ENCODE measurements at regions not wholly inside any gene's neighbourhood (a gene's known extent, or its start where the extent isn't known, plus 50 kb on each side); places are given as distances from the start of the nearest gene placed in this dataset.

DNA sequence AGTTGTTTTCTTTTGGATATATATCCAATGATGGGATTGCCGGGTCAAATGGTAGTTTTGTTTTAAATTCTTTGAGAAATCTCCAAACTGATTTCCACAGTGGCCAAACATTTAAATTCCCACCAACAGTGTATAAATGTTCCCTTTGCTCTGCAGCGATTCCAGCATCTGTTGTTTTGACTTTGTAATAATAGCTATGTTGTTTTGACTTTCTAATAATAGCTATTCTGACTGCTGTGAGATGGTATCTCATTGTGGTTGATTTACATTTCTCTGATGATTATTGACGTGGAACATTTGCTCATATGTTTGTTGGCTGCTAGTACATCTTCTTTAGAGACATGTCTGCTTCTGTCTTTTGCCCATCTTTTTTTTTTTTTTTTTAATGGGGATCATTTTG is 332.2 kb upstream of the GBE1 start:
- H3K27ac ChIP-seq, result no peak overlapping the region
- TF ChIP-seq, protein P1, sequence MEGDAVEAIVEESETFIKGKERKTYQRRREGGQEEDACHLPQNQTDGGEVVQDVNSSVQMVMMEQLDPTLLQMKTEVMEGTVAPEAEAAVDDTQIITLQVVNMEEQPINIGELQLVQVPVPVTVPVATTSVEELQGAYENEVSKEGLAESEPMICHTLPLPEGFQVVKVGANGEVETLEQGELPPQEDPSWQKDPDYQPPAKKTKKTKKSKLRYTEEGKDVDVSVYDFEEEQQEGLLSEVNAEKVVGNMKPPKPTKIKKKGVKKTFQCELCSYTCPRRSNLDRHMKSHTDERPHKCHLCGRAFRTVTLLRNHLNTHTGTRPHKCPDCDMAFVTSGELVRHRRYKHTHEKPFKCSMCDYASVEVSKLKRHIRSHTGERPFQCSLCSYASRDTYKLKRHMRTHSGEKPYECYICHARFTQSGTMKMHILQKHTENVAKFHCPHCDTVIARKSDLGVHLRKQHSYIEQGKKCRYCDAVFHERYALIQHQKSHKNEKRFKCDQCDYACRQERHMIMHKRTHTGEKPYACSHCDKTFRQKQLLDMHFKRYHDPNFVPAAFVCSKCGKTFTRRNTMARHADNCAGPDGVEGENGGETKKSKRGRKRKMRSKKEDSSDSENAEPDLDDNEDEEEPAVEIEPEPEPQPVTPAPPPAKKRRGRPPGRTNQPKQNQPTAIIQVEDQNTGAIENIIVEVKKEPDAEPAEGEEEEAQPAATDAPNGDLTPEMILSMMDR (conservative IDR thresholded peaks at IDR 0.05), result no peak

GRCh38 chr3:82088749-82089148 is 327.3 kb upstream of the GBE1 start:
- TF ChIP-seq, protein P1 (conservative IDR thresholded peaks at IDR 0.05), result no peak
- H3K27ac ChIP-seq, result no peak overlapping the region

DNA sequence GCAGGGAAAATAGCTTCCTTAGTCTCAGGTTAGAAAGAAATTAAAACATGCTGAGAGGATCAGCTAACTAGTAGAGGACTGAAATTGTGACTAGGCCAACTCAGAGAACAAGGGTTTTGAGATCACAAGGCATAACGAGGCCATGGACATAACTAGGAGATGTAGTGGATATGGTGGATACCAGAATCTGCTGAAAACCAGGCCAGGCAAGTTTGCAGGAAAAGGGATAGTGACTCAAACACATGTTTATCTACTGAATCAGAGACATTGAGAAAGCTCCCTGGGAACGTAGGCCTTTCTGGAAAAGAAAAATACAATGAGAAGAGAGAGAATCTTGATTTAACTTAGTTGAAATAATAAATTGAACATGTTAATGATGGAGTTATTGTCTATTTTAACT is 326.5 kb upstream of the GBE1 start:
- H3K27ac ChIP-seq, result no peak overlapping the region
- TF ChIP-seq, protein P1 (conservative IDR thresholded peaks at IDR 0.05), result no peak

DNA sequence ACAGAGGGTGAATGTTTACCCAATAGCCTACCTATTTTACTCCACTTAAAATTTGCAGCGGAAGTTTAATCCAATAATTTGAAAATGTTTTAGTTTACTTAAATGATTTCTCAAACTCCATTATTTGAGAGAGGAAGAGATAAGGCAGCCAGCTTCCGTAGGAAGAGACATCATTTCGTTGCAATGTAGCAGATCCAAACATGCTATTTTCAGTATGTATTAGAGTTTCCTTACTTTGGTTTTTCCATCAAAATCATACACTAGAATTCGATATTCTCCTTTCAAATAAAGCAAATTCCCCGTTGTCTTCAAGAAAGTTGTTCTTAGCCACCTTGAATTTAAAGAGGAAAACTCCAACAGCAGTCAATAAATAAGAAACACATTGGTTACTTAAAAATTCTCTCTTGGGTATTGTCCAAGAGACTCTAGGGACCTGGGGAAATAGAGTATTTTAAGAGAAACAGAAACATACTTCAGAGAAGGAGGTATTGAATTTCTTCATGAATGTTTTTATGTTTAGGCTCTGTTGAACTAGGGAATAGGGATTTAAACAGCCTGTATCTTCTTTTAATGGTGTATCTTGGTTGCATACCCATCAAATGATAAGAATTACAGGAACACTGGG is 324.5 kb upstream of the GBE1 start:
- TF ChIP-seq, protein P1 (conservative IDR thresholded peaks at IDR 0.05), result no peak
- peak overlapping the region; percentile 81 for H3K27ac ChIP-seq

GRCh38 chr3:82085356-82085755 is 323.9 kb upstream of the GBE1 start:
- TF ChIP-seq, protein P1 (conservative IDR thresholded peaks at IDR 0.05), result no peak
- H3K27ac ChIP-seq, result peak overlapping the region; percentile 81

- peak overlapping the region; percentile 81 for H3K27ac ChIP-seq
- TF ChIP-seq, protein P1 (conservative IDR thresholded peaks at IDR 0.05), result no peak
Observed at GRCh38 chr3:82084824-82085223, 323.4 kb upstream of the GBE1 start.

- no peak overlapping the region for H3K27ac ChIP-seq
- TF ChIP-seq, protein P1 (conservative IDR thresholded peaks at IDR 0.05), result no peak
Observed at GRCh38 chr3:82082796-82083195, 321.4 kb upstream of the GBE1 start.
